Stimulated activated CD8-positive, alpha-beta memory T cell treated with anti-CD3 and anti-CD28 coated beads, Interleukin-7, amount 100 ng/mL, for 48 hours (primary cell): ENCODE measurements at regions not wholly inside any gene's neighbourhood (a gene's known extent, or its start where the extent isn't known, plus 50 kb on each side); places are given as distances from the start of the nearest gene placed in this dataset.
"Not testable (repeated sequence)": the region's sequence is repeated elsewhere in the genome, so short reads cannot be mapped to it uniquely, and the experiment has no call there.

ENCODE experiments used
- DNase-seq, 2 donors: peaks; one replicate each; pipeline ENCODE4 v3.0.0-alpha.2; 2020; ENCODE audit warnings: low read depth in 1 of 2; ENCODE audit errors: extremely low read depth in 1 of 2

DNA sequence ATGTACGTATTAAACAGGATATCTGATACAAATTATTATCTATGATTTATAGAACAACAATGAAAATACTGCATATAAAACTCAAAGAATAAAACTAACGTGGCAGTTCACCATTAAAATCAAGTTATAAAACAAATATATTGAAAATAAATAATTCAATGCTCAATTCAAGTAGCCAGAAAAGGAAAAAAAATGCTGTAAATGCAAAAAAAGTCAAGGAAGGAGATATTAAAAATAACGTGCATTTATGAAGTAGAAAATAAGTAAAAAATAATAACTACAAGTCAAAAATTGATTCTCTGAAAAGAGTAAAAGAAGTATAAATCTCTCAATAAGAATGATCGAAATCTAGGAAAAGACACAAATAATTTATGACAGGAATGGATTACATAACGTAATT, 460.5 kb upstream of the CD180 start:
- no peak for DNase-seq

DNA sequence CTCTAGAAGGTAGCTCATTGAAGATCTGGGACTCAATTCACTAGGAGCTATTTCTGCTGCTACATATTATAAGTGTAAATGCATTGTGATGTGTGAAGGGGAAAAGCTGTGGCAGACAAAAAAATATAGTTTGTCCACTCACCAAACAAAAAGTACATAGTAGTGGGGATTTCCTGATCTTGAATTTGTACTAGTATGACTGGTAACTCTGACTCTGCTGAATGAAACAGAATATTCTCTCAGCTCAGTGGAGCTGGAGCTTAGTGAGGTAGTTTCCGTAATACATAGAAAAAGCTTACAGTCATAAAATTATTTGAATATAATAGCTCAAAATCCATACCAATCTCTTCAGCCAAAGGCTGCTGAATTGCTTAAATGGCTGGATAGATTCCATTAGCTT, 455.6 kb upstream of the CD180 start:
- no peak for DNase-seq

DNA sequence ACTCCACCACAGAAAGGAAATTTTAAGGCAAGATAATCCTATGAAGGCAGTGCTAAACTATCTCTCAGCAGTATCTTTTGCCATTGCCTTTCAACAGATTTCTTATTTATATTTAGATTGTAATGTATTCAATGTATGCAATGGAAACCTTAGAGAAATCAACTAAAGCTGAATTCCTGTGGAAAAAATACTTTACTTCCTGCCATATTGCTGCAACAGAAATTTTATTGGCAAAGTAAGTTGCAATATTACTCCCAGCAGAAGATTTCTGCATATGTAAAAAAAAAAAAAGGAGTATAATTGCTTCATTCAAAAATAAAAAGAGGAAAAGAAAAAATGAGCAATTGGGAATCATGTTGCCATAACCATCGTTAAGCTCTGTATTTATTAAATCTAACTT, 454.6 kb upstream of the CD180 start:
- no peak for DNase-seq

DNA sequence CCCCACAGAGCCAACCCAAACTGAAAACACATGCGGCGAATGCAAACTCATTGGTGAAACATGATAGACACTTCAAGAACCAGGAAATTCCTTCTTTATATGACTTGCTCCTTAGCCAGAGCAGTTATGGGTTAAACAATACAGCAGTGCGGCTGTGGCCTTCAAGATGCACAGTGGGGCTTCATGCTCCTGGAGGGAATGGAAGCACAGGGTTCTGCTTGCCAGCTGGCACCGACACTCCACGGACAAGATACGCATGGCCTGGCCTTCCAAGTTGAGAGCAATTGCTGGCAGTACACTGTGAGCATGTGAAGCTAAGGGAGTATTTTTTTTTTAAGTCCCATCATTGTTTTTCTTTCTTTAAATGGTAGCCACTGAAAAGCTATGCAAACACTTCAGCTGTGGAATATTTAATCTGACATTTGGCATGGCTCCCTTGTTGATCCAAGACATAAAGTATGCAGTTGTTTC, 451.6 kb upstream of the CD180 start:
- no peak for DNase-seq

DNA sequence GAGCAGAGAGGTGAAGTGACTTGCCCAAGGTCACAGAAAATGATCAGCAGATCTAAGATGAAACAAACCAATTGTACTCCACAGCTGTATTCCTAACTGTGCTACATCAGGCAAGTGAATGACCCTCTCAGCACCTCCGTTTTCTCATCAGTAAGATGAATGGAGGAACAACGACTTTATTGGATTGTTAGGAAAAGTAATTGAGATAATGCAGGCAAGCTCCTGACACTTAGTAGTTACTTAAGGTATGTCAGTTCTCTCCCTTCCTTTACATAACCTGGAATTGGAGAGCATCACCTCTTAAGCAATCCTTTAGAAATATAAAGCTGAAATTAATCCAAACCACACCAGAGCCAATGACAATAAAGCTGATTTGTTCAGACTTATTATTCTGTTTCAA, 451.2 kb upstream of the CD180 start:
- no peak for DNase-seq

DNA sequence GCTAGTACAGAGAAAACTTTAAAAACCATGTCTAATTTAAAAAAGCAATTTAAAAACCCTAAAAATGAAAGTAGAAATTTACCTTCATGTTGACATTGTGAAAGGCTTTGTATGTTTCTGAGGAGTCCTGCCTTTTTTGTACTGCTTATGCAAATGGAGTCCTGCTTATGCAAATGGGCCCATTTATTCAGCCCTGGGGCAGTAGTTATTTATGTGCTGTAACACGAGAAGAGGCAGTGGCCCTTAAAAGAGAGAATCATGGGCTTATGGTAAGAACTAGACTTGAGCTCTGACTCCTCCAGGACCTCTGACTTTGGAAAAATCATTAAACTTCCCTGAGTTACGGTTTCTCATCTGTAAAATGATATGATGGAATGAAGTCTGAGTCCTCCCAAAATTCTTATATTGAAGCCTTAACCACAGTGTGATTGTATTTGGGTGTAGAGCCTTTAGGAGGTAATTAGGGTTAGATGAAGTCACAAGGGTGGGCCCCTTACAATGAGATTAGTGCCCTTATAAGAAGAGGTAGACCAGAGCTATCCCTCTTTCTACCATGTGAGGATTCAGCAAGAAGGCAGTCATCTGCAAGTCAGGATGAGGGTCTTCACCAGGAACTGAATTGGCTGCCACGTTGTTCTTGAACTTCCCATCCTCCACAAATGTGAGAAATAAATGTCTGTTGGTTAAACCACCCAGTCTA, 447.8 kb upstream of the CD180 start:
- no peak for DNase-seq

DNA sequence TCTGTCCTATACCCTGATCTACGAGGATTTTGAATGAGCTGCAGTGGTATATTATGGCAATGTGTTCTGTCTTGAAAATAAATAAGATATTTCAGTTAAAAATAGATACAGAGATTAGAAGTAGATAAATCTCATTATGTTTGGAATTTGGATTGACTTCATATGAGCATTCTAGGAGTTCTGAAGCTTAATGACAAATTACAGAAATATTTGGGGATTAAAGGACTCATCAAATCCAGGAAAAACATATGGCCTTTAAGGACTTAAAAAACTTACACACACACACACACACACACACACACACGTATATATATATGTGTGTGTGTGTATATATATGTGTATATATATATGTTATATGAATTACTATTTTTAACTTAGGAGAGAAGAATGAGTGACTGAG, 446.9 kb upstream of the CD180 start:
- DNase-seq = no peak

DNA sequence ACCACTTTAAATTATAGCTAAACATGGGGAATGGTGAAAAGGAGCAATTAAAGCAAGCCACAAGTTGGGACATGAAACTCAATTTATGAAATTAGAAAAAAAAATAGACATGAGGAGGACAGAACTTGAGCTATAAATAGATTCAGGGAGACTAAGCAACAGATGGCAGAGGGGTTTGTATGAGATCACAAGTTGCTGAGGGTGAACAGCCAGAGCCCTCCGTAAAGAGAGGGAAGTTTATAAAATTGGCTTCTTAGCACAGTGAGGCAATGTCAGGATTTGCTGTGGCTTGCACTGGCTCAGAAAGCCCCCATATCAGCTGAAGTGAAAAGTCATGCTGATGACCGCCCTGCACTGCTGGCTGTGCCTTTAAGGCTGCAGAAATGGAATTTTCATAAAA, 443.4 kb upstream of the CD180 start:
- DNase-seq = no peak

DNA sequence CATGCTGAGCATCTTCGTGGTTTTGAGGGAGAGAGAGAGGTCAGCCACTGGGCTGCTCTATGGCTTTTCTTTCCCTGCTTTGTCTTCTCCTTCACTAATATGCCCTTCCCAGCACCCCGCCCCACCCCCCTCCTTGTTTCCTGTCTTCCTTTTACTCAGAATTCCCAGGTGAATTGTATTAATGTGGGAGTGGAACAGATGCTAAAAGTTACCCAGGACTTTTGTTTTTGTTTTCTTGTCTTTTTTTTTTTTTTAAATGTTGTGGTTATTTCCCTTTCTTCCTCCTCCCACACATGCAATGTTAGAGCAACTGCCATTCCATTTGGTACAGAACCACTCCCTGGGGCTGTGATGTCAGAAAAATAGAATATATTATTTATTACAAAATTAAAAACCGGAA, 442.7 kb upstream of the CD180 start:
- no peak for DNase-seq

DNA sequence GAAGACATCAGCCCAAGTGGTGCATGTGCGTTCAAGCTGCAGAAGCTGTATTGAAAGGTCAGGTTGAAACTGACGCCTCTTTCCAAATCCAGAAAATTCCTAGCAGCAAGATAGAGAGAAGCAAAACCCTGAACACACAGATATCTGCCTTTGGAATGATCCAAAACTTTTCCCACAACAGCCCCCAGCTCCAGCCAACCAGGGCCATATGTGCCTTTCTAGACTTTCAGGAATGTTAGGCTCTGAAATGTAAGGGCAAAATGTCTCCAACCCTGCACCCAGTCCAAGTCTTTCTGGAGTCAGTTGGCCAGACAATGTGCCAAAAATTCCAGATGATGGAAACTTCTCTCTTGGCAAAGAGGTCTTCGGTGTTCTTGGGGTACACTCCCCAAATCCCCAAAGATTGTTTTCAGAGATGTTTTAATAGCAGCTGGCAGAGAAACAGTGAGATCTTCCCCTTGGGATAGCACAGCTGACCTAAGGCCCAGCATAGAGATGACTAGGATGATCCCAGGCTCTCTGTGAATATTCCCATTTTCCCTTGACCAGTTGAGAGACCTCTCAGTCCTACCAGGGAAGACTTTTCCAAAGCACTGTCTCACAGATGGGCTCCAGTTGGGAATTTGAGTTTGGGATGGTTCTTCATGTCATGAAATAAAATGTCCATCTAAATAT, 440.4 kb upstream of the CD180 start:
- DNase-seq = no peak

DNA sequence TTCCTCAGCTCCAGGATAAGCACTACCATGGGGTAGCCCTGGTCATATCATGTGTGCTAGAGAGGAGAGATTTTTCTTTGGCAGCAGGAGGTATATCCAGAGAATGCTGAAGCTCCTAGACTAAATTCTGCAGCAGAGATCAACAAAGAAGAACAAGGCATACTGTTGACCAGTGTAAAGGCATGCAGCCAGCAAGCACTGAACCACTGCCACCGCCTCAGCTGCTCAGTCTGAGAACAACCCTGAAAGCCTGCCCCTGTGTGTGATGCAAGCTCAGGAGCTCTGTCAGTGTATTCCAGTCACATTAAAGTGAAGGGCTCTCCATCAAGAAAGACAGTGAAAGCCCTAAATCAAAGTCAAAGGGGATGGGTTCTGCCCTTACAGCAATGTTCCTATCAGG, 439.5 kb upstream of the CD180 start:
- DNase-seq = no peak

DNA sequence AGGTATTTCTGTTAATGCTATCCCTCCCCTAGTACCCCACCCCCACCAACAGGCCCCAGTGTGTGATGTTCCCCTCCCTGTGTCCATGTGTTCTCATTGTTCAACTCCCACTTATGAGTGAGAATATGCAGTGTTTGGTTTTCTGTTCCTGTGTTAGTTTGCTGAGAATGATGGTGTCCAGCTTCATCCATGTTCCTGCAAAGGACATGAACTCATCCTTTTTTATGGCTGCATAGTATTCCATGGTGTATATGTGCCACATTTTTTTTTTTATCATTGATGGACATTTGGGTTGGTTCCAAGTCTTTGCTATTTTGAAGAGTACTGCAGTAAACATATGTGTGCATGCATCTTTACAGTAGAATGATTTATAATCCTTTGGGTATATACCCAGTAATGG, 430.5 kb upstream of the CD180 start:
- DNase-seq = not testable (repeated sequence)

DNA sequence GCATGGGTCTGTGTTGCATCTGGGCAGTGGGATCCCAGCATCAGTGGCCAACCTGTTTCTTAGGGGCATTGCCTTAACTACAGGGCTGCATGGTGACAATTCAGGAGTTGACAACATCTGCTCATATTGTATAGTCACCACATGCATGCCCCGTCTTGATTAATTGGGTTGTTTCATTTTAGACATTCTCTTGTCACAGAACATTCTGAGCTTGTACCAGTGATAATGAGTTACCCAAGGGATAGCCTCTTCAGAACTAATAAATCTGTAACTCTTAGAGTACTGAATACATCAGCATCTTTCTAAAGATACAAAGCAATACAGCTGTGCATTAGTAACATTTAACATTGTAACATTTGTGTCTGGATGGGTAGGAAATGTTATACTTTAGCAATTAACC, 426.5 kb upstream of the CD180 start:
- DNase-seq = no peak

DNA sequence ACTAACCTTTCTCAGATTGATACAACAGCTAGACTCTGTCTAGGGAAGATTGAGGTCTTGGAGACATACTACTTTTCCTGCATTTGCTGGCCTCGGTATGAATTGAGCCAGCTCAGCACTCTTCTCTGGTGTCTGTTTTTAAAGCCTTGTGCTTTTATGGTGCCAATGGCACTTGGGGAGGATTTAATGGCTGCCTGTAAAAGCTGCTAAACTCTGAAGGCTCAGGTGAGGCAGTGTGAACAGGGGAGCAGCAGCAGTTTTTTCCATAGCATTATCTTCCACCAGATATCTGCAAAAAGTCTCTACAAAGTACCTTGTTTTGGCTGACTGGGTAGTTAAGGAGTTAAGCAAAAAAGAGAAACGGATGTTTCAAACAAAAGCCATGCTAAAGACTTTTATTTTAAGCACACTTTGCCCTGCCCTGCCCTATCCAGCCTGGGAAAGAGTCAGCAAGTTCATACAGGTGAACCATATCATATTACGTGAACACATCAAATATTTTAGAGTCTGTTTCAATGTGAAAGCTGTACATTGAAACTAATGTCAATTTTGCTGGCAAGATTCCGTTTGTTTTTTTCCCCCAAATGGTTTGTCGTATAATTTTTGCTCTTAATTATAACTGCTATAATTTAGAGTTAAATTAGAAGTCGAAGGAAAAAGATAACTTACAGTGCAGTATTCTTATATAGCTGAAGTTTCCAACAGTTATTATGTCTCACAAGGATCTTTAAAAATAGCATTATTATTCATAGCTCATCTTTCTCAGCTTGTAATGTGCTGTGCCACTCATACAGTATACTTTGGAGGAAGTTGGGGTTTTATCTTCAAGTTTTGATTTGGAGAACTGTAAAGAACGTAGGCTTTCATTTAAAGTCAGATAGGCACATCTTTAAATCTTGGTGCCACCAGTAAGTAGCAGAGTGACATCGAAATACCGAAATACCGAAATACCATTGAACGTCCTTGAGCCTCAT, 424.1 kb upstream of the CD180 start:
- no peak for DNase-seq

DNA sequence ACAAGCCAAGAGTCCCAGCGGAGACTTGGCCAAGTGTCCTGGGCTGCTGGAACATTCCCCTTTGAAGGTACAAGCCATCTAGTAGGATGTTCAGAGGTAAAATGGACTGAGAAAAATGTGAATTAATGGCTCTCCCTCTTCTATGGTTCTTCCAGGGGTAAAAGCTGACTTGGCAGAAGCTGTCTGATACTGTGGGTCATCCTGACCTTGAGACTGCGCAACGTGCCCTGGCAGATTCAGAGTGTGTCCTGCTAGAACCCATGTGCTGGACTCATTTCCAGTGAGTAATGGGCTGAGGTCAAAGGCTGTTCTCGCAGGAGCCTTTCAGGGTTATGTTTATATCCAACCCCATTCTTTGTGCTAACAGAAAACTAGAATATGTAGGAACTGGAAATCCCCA, 423.0 kb upstream of the CD180 start:
- no peak for DNase-seq

DNA sequence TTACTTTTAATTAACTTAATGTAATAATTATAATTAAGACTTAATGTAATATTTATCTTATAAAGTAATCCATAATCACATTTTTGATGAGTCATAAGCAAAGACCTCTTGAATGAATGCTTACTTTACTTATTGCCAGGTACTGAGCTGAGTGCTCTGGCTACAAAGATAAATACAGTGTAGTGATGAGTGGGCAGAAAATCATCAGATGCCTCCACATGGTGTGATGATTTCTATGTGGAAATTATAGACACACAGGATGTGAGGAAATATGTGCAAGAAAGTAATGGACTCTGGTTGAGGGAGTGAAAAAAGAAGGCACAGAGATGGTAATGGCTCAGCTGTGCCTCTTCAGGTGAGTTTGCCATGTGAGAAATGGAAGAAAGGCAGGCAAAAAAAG, 422.6 kb upstream of the CD180 start:
- no peak for DNase-seq

DNA sequence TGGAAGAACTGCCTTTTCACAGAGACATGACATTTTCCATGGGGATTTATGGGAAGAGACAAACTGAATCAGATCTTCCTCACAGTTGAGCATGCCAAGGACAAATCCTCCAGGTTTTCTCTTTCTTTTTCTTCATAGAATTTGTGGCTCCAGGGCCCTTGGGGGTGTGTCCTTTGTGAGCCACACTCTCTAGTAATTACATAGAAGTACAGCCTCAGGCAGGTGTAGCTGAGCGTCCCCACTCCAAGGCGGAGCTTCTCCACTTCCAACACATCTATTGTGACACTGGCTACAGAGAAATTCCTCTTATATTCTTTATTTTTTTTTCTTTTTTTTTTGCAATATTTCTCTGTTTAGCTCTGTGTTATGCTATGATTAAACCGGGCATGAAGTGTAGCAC, 420.5 kb upstream of the CD180 start:
- DNase-seq = no peak

DNA sequence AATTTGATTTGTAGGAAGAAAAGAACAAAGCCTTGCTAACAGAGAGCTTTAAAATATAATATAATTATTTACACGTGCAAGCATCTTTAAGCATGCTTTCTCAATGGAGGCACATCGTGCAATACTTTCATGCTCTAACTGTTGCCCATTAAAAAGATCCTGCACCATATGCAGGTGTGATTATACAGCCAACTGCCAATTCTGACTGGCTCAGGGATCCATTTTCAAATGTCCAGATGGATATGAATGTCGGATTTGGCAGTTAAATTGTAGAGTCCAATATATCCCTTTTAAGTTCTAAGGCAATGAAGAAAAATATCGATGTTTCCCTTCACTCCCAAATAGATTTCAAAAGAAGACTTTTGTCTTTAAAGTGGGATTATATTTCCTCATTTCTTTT, 416.4 kb upstream of the CD180 start:
- no peak for DNase-seq

DNA sequence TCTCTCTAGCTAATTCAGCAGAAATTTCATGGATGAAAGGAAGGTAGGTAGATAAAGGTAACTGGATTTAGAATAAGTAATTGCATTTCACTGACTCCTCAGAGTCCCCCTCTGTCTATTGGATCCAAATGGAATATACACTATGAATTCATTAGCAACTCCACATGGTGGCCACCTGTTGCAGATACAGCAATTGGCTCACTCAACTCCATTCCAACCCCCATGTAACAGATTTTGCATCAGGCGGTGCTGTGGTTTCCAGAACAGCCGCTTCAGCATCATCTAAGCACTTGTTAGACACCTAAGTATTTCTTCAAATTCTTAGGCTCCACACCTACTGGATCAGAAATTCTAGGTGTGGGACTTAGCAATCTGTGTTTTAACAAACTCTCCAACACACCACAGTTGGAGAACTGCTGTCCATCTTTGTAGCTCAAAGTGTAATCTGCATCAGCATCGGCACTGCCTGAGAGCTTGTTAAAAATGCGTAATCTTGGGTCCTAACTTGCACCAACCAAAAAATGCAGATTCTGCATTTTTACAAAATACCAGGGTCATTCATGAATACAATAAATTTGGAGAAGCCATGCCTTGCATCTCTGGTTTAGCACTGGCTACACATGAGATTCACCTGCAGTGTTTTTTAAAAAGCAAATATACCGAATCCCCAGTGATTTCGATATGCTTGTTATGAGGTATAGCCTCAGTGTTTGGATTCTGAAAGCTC, 413.8 kb upstream of the CD180 start:
- DNase-seq = no peak

DNA sequence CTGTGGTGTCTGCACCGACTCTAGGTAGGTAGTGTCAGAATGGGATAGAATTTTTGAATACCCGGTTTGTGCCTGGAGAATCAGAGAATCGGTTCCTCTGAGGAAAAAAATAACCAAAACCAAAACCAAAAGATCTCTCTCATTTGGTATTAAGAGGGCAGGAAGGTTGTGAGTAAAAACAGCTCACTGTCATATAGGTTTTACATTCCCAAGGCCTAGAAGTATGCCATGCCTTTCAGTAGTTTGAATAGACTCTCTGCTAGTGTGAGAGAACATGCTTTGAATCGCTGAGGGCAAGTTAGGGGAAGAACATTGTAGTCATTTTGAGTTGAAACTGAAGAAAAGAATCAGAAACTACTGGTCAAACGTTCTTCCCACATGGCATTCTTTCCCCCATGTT, 411.4 kb upstream of the CD180 start:
- DNase-seq = no peak

DNA sequence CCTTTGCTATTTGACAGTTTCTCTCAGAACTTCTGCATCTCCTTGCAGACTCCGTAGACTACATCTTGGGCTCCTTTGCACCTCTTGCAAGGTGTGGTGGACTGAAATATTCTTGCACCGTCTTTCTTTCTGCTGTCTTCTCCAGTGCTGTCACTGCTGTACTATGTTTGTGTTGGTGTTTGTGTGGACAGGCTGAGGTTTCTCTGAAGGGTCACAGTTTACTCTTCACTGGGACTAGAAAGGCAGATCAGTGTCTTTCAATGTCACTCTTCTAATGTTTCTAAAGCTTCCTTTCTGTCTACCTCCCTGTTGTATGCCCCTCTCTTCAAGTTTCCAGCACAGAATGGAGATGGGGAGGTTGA, 410.0 kb upstream of the CD180 start:
- no peak for DNase-seq
